HepG2 (cell line): ENCODE measurements at regions not wholly inside any gene's neighbourhood (a gene's known extent, or its start where the extent isn't known, plus 50 kb on each side); places are given as distances from the start of the nearest gene placed in this dataset.

ENCODE experiments used
- KDM5A ChIP-seq: fragments of 200-600 bp; sonication (generic); IDR thresholded peaks from 2 replicates; pipeline ENCODE4 v1.7.0; 2018; ENCODE audit warnings: antibody characterized with exemption, mild to moderate bottlenecking, low read length, borderline replicate concordance
- TBX2 ChIP-seq: sonication (generic); formaldehyde crosslinking; IDR thresholded peaks from 2 replicates; pipeline ENCODE4 v1.5.0; 2020; ENCODE audit warnings: missing genetic modification reagents, mild to moderate bottlenecking, borderline replicate concordance
- TOE1 ChIP-seq: sonication (generic); formaldehyde crosslinking; IDR thresholded peaks from 2 replicates; pipeline ENCODE4 v1.4.0; 2020; ENCODE audit warnings: mild to moderate bottlenecking, missing genetic modification reagents
- ZFP91 ChIP-seq: sonication (generic); formaldehyde crosslinking; IDR thresholded peaks from 2 replicates; pipeline ENCODE4 v1.9.0; 2022; ENCODE audit warnings: missing genetic modification reagents, mild to moderate bottlenecking, borderline replicate concordance
- ZNF878 ChIP-seq: sonication (generic); formaldehyde crosslinking; IDR thresholded peaks from 2 replicates; pipeline ENCODE4 v1.8.1; 2023; ENCODE audit warnings: mild to moderate bottlenecking, missing genetic modification reagents, moderate library complexity
- TF ChIP-seq, protein P1 (sequence below): sonication (generic); formaldehyde crosslinking; IDR thresholded peaks from 2 replicates; pipeline ENCODE4 v1.9.0; 2021; ENCODE audit warnings: mild to moderate bottlenecking, missing genetic modification reagents

GRCh38 chr16:64417711-64418227, 704.1 kb downstream of the CDH11 start (continued):
- TF ChIP-seq, protein P1, sequence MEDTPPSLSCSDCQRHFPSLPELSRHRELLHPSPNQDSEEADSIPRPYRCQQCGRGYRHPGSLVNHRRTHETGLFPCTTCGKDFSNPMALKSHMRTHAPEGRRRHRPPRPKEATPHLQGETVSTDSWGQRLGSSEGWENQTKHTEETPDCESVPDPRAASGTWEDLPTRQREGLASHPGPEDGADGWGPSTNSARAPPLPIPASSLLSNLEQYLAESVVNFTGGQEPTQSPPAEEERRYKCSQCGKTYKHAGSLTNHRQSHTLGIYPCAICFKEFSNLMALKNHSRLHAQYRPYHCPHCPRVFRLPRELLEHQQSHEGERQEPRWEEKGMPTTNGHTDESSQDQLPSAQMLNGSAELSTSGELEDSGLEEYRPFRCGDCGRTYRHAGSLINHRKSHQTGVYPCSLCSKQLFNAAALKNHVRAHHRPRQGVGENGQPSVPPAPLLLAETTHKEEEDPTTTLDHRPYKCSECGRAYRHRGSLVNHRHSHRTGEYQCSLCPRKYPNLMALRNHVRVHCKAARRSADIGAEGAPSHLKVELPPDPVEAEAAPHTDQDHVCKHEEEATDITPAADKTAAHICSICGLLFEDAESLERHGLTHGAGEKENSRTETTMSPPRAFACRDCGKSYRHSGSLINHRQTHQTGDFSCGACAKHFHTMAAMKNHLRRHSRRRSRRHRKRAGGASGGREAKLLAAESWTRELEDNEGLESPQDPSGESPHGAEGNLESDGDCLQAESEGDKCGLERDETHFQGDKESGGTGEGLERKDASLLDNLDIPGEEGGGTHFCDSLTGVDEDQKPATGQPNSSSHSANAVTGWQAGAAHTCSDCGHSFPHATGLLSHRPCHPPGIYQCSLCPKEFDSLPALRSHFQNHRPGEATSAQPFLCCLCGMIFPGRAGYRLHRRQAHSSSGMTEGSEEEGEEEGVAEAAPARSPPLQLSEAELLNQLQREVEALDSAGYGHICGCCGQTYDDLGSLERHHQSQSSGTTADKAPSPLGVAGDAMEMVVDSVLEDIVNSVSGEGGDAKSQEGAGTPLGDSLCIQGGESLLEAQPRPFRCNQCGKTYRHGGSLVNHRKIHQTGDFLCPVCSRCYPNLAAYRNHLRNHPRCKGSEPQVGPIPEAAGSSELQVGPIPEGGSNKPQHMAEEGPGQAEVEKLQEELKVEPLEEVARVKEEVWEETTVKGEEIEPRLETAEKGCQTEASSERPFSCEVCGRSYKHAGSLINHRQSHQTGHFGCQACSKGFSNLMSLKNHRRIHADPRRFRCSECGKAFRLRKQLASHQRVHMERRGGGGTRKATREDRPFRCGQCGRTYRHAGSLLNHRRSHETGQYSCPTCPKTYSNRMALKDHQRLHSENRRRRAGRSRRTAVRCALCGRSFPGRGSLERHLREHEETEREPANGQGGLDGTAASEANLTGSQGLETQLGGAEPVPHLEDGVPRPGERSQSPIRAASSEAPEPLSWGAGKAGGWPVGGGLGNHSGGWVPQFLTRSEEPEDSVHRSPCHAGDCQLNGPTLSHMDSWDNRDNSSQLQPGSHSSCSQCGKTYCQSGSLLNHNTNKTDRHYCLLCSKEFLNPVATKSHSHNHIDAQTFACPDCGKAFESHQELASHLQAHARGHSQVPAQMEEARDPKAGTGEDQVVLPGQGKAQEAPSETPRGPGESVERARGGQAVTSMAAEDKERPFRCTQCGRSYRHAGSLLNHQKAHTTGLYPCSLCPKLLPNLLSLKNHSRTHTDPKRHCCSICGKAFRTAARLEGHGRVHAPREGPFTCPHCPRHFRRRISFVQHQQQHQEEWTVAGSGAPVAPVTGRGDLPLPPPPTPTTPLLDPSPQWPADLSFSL (CRISPR knock-in tag): no peak
- TF ChIP-seq TBX2 (CRISPR knock-in tag) (no peak), KDM5A (no peak), ZNF878 (CRISPR knock-in tag) (no peak), TOE1 (CRISPR knock-in tag) (no peak), ZFP91 (no peak)
